HFF-Myc (cell line): ENCODE measurements at regions not wholly inside any gene's neighbourhood (a gene's known extent, or its start where the extent isn't known, plus 50 kb on each side); places are given as distances from the start of the nearest gene placed in this dataset.
"Not testable (repeated sequence)": the region's sequence is repeated elsewhere in the genome, so short reads cannot be mapped to it uniquely, and the experiment has no call there.

Source experiments
- DNase-seq: peaks from one replicate; pipeline ENCODE4 v3.0.0-alpha.2; 2011; ENCODE audit warnings: low read depth; ENCODE audit errors: extremely low read depth
- H3K4me3 ChIP-seq: replicated peaks from 2 replicates; pipeline ENCODE4 v1.5.1; 2011; ENCODE audit warnings: low read depth, mild to moderate bottlenecking, control low read depth, low read length
- CTCF ChIP-seq: IDR thresholded peaks from 2 replicates; pipeline ENCODE4 v1.5.1; 2012; ENCODE audit warnings: mild to moderate bottlenecking, low read depth, low read length, control low read depth; ENCODE audit errors: missing control alignments

DNA sequence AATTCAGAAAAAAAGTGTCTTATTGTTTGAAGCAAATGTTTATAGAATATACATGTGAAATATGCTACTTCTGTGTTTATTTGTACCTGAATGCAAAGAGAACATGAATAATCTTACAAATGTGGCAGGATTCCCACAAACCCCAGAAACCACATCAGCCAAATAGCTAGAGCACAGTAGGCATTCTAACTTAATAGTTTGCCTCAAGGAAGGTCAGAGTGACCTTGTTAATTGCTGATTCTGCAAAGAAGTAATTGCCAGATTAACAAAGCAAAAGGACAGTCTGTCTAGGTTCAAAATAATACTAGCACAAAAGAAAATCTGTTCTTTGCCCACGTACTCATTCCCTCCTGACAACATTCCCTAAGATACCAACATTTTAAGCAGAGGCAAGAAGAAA is 604.0 kb downstream of the PYDC2 start:
- no peak overlapping the region for H3K4me3 ChIP-seq
- no peak for TF ChIP-seq CTCF
- no peak for DNase-seq

DNA sequence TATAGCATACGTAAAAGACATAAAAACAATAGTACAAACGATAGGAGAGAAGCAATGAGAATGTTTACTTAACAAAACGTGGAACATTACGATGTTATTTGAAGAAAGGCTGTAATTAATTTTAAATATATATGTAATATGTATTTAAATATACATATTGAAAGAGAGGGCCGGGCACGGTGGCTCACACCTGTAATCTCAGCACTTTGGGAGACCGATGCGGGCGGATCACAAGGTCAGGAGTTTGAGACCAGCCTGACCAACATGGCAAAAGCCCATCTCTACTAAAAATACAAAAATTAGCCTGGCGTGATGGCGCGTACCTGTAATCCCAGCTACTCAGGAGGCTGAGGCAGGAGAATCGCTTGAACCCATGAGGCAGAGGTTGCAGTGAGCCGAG is 605.3 kb downstream of the PYDC2 start:
- not testable (repeated sequence) for H3K4me3 ChIP-seq, DNase-seq

- TF ChIP-seq CTCF = no peak
- H3K4me3 ChIP-seq = no peak overlapping the region
- no peak for DNase-seq
These were observed 607.7 kb downstream of the PYDC2 start for GRCh38 chr3:192068464-192069254.

DNA sequence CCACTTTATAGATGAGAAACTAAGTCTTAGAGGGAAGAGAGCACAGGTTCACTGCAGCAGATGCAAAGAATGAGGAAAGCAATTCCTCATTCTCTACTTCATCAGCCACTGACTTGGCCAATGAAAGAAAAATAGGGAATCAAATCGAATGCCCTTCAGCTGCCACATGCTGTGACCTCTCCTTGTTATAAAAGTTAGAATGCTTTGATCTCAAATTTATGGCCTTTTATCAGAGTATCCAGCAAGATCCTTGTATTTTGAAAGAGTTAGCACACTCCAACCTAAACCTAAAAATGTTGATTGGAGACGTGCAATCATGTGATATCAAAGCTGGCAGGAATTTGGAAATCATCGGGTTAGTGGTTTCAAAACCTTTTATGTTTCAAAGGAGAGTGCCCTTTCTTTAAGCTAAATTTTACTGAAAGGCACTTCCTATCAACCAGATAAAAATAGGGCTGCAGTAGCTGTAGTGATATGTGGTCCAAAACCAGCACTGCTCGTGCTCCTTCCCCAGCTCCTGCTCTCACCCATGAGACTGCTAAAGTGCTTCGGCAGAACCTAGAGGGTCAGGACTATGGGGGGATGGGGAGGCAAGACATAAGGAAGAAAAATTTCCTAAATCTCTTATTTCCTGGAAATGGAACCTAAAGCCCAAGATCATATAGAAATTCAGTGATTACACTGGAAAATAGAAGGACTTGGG is 617.0 kb downstream of the PYDC2 start:
- no peak for TF ChIP-seq CTCF
- no peak for DNase-seq
- H3K4me3 ChIP-seq = no peak overlapping the region

DNA sequence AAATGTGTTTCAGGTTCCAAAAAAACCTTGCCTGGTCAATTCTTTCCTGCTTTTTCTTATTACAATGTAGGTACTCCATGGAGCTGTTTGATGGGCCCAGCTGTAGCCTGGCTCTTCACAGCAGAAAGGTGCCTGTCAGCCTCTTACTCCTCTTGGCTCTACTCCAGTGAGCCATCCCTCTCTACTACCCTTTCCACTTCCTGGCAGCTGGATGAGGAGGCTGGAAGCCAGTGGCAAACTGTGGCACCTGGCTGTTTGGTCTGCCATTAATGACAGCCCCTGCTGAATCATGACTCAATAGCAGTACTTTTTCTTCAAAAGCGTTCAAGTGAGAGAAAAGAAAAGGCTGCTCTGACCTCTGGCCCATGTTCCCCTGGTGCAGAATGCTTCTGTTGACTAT is 618.1 kb downstream of the PYDC2 start:
- no peak for DNase-seq
- H3K4me3 ChIP-seq = no peak overlapping the region

GRCh38 chr3:192080336-192080735 is 619.4 kb downstream of the PYDC2 start:
- TF ChIP-seq CTCF = no peak
- H3K4me3 ChIP-seq = no peak overlapping the region
- DNase-seq = no peak

More for the DNA sequence above, 618.1 kb downstream of the PYDC2 start:
- no peak for TF ChIP-seq CTCF
